LNCAP (cell line): ENCODE measurements at regions not wholly inside any gene's neighbourhood (a gene's known extent, or its start where the extent isn't known, plus 50 kb on each side); places are given as distances from the start of the nearest gene placed in this dataset.

ENCODE experiments used
- TF ChIP-seq, protein P1 (sequence below): fragments of 450-650 bp; IDR thresholded peaks from 2 replicates; pipeline ENCODE4 v1.5.1; 2017; ENCODE audit warnings: mild to moderate bottlenecking

GRCh38 chr6:139768196-139768595, 393.7 kb upstream of the CITED2 start:
- TF ChIP-seq, protein P1, sequence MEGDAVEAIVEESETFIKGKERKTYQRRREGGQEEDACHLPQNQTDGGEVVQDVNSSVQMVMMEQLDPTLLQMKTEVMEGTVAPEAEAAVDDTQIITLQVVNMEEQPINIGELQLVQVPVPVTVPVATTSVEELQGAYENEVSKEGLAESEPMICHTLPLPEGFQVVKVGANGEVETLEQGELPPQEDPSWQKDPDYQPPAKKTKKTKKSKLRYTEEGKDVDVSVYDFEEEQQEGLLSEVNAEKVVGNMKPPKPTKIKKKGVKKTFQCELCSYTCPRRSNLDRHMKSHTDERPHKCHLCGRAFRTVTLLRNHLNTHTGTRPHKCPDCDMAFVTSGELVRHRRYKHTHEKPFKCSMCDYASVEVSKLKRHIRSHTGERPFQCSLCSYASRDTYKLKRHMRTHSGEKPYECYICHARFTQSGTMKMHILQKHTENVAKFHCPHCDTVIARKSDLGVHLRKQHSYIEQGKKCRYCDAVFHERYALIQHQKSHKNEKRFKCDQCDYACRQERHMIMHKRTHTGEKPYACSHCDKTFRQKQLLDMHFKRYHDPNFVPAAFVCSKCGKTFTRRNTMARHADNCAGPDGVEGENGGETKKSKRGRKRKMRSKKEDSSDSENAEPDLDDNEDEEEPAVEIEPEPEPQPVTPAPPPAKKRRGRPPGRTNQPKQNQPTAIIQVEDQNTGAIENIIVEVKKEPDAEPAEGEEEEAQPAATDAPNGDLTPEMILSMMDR = no peak

DNA sequence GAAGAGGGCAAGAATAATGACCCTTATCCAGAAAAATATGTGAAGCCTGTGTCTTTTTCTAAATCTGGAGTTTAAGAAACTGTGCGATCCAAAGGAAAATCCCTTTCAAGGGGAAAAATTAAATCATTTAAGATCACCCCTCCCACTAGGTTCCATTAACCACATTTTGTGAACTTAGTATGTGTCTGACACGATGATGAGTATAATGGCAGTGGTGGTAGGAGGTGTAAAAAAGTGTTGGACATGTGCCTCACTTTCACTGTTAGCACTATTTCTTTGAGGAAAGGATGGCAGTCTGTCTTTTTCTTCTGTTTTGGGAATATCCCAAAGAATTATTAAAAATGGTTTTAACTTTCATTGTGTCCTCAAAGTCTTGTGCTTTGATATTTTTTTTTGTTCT, 392.3 kb upstream of the CITED2 start:
- TF ChIP-seq, protein P1 = no peak

DNA sequence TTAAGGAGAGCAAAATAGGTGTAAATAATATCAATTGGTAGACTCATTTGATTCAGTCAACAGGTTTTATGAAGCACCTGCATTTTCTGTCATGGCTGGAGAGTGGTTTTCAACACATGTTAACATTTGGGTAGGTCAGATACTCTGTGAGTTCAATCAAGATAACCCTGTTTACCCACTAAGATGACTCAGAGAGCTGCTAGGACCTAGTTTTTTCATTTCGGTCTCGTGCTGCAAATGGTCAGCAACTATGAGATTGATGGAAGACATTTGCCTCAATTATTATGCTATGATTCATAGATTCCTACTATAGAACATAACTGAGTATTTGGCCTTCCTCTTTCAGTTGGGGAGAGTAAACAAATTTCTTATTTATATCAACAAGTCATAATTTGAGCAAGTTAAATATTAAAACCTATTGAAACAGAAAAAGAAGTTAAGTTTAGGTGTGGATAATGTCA, 391.4 kb upstream of the CITED2 start:
- TF ChIP-seq, protein P1 = no peak

- TF ChIP-seq, protein P1 = no peak
These were observed 390.1 kb upstream of the CITED2 start for GRCh38 chr6:139764498-139764986.

GRCh38 chr6:139763468-139764210, 389.2 kb upstream of the CITED2 start:
- TF ChIP-seq, protein P1 = no peak

- TF ChIP-seq, protein P1 = no peak
These were observed 388.2 kb upstream of the CITED2 start for GRCh38 chr6:139762587-139763031.

DNA sequence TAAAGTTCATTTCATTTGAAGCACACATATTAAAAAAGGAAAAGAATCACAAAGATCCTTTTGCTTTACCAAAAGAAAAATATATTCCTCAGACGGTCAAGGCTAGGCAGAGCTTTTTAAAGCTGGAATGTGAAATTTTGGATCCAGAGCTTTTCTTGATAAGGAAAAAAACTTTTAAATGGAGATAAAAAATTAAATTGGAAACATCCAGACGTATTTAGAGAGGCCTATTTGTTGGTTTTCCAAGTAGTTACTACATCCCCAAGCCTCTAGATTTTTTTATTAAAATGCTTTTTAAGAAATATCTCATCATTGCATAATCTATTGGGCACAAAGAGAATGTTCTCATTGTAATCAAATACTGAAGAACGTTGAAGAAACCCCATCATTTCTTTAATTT, 385.7 kb upstream of the CITED2 start:
- TF ChIP-seq, protein P1 = no peak
